Activated T-cell treated with anti-CD3 and anti-CD28 coated beads, Interleukin-2, amount 50 U/mL, for 24 hours (primary cell): ENCODE measurements at regions not wholly inside any gene's neighbourhood (a gene's known extent, or its start where the extent isn't known, plus 50 kb on each side); places are given as distances from the start of the nearest gene placed in this dataset.

Source experiments
- DNase-seq: peaks from one replicate; pipeline ENCODE4 v3.0.0-alpha.2; 2020
- H3K27ac Mint-ChIP-seq: 2 replicates; pipeline ENCODE4 v1.8.0; 2020; ENCODE audit warnings: mild to moderate bottlenecking, mixed read lengths
- H3K27me3 Mint-ChIP-seq: 2 replicates; pipeline ENCODE4 v1.8.0; 2020; ENCODE audit warnings: mixed read lengths
- H3K36me3 Mint-ChIP-seq: 2 replicates; pipeline ENCODE4 v1.8.0; 2020; ENCODE audit warnings: low read depth, mixed read lengths
- H3K4me1 Mint-ChIP-seq: 2 replicates; pipeline ENCODE4 v1.8.0; 2020; ENCODE audit warnings: low read depth, mixed read lengths
- H3K4me3 Mint-ChIP-seq: 2 replicates; pipeline ENCODE4 v1.8.0; 2020; ENCODE audit warnings: mild to moderate bottlenecking, moderate library complexity, mixed read lengths
- H3K9me3 Mint-ChIP-seq: 2 replicates; pipeline ENCODE4 v1.8.0; 2020; ENCODE audit warnings: mixed read lengths

GRCh38 chr21:28740125-28740524, 252.6 kb downstream of the LTN1 start:
- DNase-seq: no peak
- Mint-ChIP-seq H3K9me3 (no peaks in the 10 kb centered on the region), H3K4me1 (peaks cover 13% of the 10 kb centered on the region), H3K4me3 (no peak overlapping the region), H3K36me3 (no peaks in the 10 kb centered on the region), H3K27ac (no peak overlapping the region), H3K27me3 (no peaks in the 10 kb centered on the region)

GRCh38 chr21:28738882-28739281, 253.8 kb downstream of the LTN1 start:
- Mint-ChIP-seq H3K27me3 (no peaks in the 10 kb centered on the region), H3K4me3 (peak overlapping the region; percentile 5), H3K36me3 (no peaks in the 10 kb centered on the region), H3K27ac (no peak overlapping the region), H3K4me1 (peaks cover 13% of the 10 kb centered on the region), H3K9me3 (no peaks in the 10 kb centered on the region)
- no peak for DNase-seq

DNA sequence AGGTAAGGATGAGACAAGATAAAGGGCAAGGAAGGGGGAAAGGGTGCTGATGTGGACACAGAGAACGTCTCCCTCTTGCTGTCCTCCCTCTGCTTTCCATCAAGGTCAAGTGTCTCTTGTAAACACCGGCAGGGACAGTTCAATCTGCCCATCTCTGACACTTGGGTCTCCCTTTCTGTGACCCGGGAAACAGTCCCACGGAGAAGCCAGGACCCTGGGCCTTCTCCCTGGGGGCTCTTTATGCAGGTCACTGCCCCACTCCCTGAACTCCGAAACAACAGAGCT, 254.3 kb downstream of the LTN1 start:
- no peaks in the 10 kb centered on the region for H3K36me3 Mint-ChIP-seq
- no peak overlapping the region for H3K27ac Mint-ChIP-seq
- H3K27me3 Mint-ChIP-seq: no peaks in the 10 kb centered on the region
- no peaks in the 10 kb centered on the region for H3K9me3 Mint-ChIP-seq
- DNase-seq: no peak
- H3K4me1 Mint-ChIP-seq: peaks cover 13% of the 10 kb centered on the region
- no peak overlapping the region for H3K4me3 Mint-ChIP-seq

GRCh38 chr21:28737674-28738419, 254.8 kb downstream of the LTN1 start:
- DNase-seq: no peak
- Mint-ChIP-seq H3K27ac (no peak overlapping the region), H3K36me3 (no peaks in the 10 kb centered on the region), H3K9me3 (no peaks in the 10 kb centered on the region), H3K4me3 (no peak overlapping the region), H3K27me3 (no peaks in the 10 kb centered on the region), H3K4me1 (peaks cover 13% of the 10 kb centered on the region)

DNA sequence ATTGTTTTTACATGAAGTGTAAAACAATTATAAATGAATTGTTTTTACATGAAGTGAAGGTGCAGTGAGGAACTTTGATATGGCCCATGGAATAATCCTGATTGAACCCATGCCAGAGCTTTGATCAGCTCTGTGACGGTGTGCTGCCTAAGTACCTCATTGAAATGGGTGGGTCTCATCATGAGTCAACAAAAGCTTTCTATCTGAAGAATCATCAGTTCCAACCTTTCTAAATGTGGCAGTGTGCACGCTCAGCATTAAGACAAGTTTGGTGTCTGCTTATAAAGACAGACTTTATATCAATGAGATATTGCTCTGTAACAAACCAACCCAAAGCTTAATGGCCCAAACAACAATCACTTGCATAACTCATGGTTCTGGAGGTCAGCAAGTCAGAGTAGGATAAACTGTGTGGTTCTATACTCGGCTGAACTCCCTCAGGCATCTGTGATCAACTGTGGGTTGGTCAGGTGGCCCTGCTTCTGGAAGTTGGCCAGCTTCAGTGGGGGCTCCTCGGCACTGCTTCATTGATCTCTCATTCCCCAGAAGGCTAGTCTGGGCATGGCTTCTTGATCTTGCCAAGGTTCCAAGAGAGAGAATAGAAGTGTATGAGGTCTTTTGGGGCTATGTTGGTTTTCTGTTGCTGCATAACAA, 258.0 kb downstream of the LTN1 start:
- Mint-ChIP-seq H3K27me3 (no peaks in the 10 kb centered on the region), H3K4me1 (peaks cover 10% of the 10 kb centered on the region), H3K9me3 (no peaks in the 10 kb centered on the region), H3K36me3 (no peaks in the 10 kb centered on the region), H3K4me3 (no peak overlapping the region), H3K27ac (no peak overlapping the region)
- DNase-seq: no peak

- Mint-ChIP-seq H3K4me3 (no peak overlapping the region), H3K36me3 (no peaks in the 10 kb centered on the region), H3K27ac (no peak overlapping the region), H3K4me1 (no peaks in the 10 kb centered on the region), H3K9me3 (no peaks in the 10 kb centered on the region), H3K27me3 (no peaks in the 10 kb centered on the region)
- DNase-seq: no peak
Measured at GRCh38 chr21:28731700-28732321, 260.9 kb downstream of the LTN1 start.

DNA sequence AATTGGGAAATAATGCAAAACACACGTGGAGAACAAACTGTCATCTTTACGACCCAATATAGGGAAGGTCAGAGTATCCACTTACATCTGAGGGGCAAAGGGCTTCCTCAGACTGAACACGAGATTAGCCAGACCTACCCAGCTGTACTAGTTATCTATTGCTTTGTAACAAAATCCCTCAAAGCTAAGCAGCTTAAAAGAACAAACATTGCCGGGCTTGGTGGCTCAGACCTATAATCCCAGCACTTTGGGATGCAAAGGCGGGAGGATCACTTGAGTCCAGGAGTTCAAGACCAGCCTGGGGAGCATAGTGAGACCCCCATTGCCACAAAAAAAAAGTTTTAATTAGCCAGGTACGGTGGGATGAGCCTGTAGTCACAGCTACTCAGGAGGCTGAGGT, 262.8 kb downstream of the LTN1 start:
- Mint-ChIP-seq H3K27ac (no peak overlapping the region), H3K27me3 (no peaks in the 10 kb centered on the region), H3K4me3 (no peak overlapping the region), H3K4me1 (no peaks in the 10 kb centered on the region), H3K9me3 (no peaks in the 10 kb centered on the region), H3K36me3 (no peaks in the 10 kb centered on the region)
- DNase-seq: no peak

GRCh38 chr21:28727809-28728208, 264.9 kb downstream of the LTN1 start:
- H3K4me1 Mint-ChIP-seq: no peaks in the 10 kb centered on the region
- no peak for DNase-seq
- H3K27me3 Mint-ChIP-seq: no peaks in the 10 kb centered on the region
- no peak overlapping the region for H3K27ac Mint-ChIP-seq
- no peaks in the 10 kb centered on the region for H3K9me3 Mint-ChIP-seq
- no peak overlapping the region for H3K4me3 Mint-ChIP-seq
- no peaks in the 10 kb centered on the region for H3K36me3 Mint-ChIP-seq

DNA sequence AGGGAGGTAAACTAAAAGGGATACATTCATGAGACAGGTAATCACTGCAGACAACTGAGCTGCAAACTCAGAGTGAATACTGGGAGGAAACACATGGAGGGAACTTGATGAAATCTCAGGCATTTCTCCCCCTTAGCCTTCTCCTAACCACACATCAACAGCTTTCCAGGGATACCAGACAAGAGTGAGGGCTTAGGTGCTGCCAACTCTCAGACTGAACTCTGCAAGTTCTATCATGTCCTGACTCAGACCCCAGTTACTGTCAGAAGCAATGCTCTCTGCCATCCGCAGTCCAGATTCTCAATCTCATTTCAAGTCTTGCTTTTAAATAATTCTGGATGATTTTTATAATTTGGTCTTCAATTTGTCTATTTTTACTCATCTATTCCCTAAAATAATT, 267.3 kb downstream of the LTN1 start:
- Mint-ChIP-seq H3K4me1 (no peaks in the 10 kb centered on the region), H3K9me3 (no peaks in the 10 kb centered on the region), H3K36me3 (no peaks in the 10 kb centered on the region), H3K27ac (no peak overlapping the region), H3K27me3 (no peaks in the 10 kb centered on the region), H3K4me3 (no peak overlapping the region)
- DNase-seq: no peak

DNA sequence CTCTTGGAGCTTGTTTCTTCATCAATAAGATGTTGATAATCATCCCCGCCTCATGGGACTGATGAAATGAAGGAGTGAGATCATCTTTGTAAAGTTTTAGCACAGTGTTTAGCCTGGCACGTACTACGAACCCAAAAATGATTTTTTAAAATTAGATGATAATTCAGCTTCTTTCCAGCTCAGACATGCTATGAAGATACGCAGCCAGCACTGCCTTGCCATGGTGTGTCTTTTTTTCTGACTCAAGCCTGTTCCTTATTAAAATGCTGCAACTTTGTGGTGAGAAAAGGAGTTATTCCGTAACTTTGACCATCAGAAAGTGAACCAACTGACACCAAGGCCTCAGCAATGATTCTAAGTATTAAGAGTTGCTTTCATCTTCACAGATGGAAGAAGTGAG, 269.0 kb downstream of the LTN1 start:
- H3K9me3 Mint-ChIP-seq: no peaks in the 10 kb centered on the region
- peaks cover 2% of the 10 kb centered on the region for H3K36me3 Mint-ChIP-seq
- H3K27me3 Mint-ChIP-seq: no peaks in the 10 kb centered on the region
- DNase-seq: no peak
- H3K27ac Mint-ChIP-seq: no peak overlapping the region
- H3K4me1 Mint-ChIP-seq: no peaks in the 10 kb centered on the region
- H3K4me3 Mint-ChIP-seq: no peak overlapping the region

GRCh38 chr21:28719723-28720122, 273.0 kb downstream of the LTN1 start:
- Mint-ChIP-seq H3K4me3 (no peak overlapping the region), H3K27ac (no peak overlapping the region), H3K36me3 (peaks cover 2% of the 10 kb centered on the region), H3K27me3 (no peaks in the 10 kb centered on the region), H3K4me1 (no peaks in the 10 kb centered on the region), H3K9me3 (no peaks in the 10 kb centered on the region)
- no peak for DNase-seq

DNA sequence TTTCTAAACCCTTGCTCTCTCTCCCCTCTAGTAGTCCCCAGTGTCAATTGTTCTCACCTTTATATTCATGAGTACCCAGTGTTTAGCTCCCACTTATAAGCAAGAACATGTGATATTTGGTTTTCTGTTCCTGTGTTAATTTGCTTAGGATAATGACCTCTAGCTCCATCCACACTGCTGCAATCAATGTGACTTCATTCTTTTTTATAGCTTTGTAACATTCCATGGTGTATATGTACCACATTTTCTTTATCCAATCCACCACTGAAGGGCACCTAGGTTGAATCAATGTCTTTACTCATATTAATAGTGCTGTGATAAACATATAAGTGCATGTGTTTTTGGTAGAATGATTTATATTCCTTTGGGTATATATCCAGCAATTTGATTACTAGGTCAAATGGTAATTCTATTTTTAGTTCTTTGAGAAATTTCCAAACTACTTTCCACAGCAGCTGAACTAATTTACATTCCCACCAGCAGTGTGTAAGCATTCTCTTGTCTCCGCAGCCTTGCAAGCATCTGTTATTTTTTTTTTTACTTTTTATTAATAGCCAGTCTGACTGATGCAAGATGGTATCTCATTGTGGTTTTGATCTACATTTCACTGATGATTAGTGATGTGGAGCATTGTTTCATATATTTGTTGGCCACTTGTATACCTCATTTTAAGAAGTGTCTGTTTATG, 277.8 kb downstream of the LTN1 start:
- H3K27me3 Mint-ChIP-seq: no peaks in the 10 kb centered on the region
- H3K4me3 Mint-ChIP-seq: no peak overlapping the region
- DNase-seq: no peak
- no peak overlapping the region for H3K27ac Mint-ChIP-seq
- no peaks in the 10 kb centered on the region for H3K9me3 Mint-ChIP-seq
- no peaks in the 10 kb centered on the region for H3K4me1 Mint-ChIP-seq
- H3K36me3 Mint-ChIP-seq: peaks cover 2% of the 10 kb centered on the region

GRCh38 chr21:28712411-28712810, 280.3 kb downstream of the LTN1 start:
- Mint-ChIP-seq H3K9me3 (no peaks in the 10 kb centered on the region), H3K27ac (no peak overlapping the region)

DNA sequence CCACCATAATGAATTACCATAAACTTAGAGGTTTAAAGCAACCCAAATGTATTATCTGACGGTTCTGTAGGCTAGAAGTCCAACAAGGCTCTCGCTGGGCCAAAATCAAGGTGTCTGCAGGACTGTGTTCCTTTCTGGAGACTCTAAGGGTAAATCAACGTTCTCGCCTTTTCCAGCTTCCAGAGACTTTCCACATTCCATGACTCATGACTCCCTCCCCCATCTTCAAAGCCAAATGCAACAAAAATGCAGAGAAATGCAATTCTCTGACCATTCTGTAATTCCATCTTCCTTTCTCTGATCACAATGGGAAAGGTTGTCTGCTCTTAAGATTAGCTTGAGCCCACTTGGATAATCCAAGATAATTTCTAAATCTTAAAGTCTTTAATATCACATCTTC, 287.1 kb downstream of the LTN1 start:
- no peaks in the 10 kb centered on the region for H3K4me1 Mint-ChIP-seq
- H3K36me3 Mint-ChIP-seq: peaks cover 3% of the 10 kb centered on the region
- no peak overlapping the region for H3K4me3 Mint-ChIP-seq
- no peak for DNase-seq
- no peak overlapping the region for H3K27ac Mint-ChIP-seq
- H3K27me3 Mint-ChIP-seq: no peaks in the 10 kb centered on the region
- H3K9me3 Mint-ChIP-seq: peaks cover 14% of the 10 kb centered on the region

More at GRCh38 chr21:28712411-28712810, 280.3 kb downstream of the LTN1 start:
- no peak for DNase-seq
- Mint-ChIP-seq H3K36me3 (no peaks in the 10 kb centered on the region), H3K4me3 (no peak overlapping the region), H3K4me1 (no peaks in the 10 kb centered on the region), H3K27me3 (no peaks in the 10 kb centered on the region)

- H3K36me3 Mint-ChIP-seq: peaks cover 3% of the 10 kb centered on the region
- H3K4me3 Mint-ChIP-seq: no peak overlapping the region
- H3K27ac Mint-ChIP-seq: no peak overlapping the region
- no peaks in the 10 kb centered on the region for H3K27me3 Mint-ChIP-seq
- no peaks in the 10 kb centered on the region for H3K4me1 Mint-ChIP-seq
- peaks cover 14% of the 10 kb centered on the region for H3K9me3 Mint-ChIP-seq
- no peak for DNase-seq
Measured at GRCh38 chr21:28704746-28705145, 287.9 kb downstream of the LTN1 start.
